HFF-Myc (cell line): ENCODE measurements at regions not wholly inside any gene's neighbourhood (a gene's known extent, or its start where the extent isn't known, plus 50 kb on each side); places are given as distances from the start of the nearest gene placed in this dataset.

Source experiments
- DNase-seq: peaks from one replicate; pipeline ENCODE4 v3.0.0-alpha.2; 2011; ENCODE audit warnings: low read depth; ENCODE audit errors: extremely low read depth
- H3K4me3 ChIP-seq: replicated peaks from 2 replicates; pipeline ENCODE4 v1.5.1; 2011; ENCODE audit warnings: low read depth, mild to moderate bottlenecking, control low read depth, low read length
- CTCF ChIP-seq: IDR thresholded peaks from 2 replicates; pipeline ENCODE4 v1.5.1; 2012; ENCODE audit warnings: mild to moderate bottlenecking, low read depth, low read length, control low read depth; ENCODE audit errors: missing control alignments

GRCh38 chr11:111194860-111195568, 50.5 kb upstream of the POU2AF2 start:
- DNase-seq: no peak
- no peak for TF ChIP-seq CTCF
- H3K4me3 ChIP-seq: no peak overlapping the region

- no peak overlapping the region for H3K4me3 ChIP-seq
- no peak for TF ChIP-seq CTCF
- DNase-seq: no peak
These were observed 51.5 kb upstream of the POU2AF2 start for GRCh38 chr11:111193924-111194490.

GRCh38 chr11:111189466-111189865, 56.1 kb upstream of the POU2AF2 start:
- no peak overlapping the region for H3K4me3 ChIP-seq
- no peak for TF ChIP-seq CTCF
- no peak for DNase-seq

- no peak for TF ChIP-seq CTCF
- H3K4me3 ChIP-seq: no peak overlapping the region
- no peak for DNase-seq
These were observed 59.1 kb upstream of the POU2AF2 start for GRCh38 chr11:111186308-111186915.

GRCh38 chr11:111185266-111185665, 60.3 kb upstream of the POU2AF2 start:
- no peak for TF ChIP-seq CTCF
- no peak overlapping the region for H3K4me3 ChIP-seq
- DNase-seq: peak; percentile 26

GRCh38 chr11:111183706-111184105, 61.8 kb upstream of the POU2AF2 start:
- H3K4me3 ChIP-seq: no peak overlapping the region
- no peak for TF ChIP-seq CTCF
- no peak for DNase-seq
